GM12892 (cell line): ENCODE measurements at regions not wholly inside any gene's neighbourhood (a gene's known extent, or its start where the extent isn't known, plus 50 kb on each side); places are given as distances from the start of the nearest gene placed in this dataset.

Experiments
- POLR2A ChIP-seq: IDR thresholded peaks from 2 replicates; pipeline ENCODE4 v1.6.1; 2011; ENCODE audit warnings: low read depth, low read length, control low read depth
- POLR2AphosphoS5 ChIP-seq: IDR thresholded peaks from 2 replicates; pipeline ENCODE4 v1.6.1; 2011; ENCODE audit warnings: low read depth, low read length, control low read depth
- TAF1 ChIP-seq: IDR thresholded peaks from 2 replicates; pipeline ENCODE4 v1.6.1; 2011; ENCODE audit warnings: low read depth, mild to moderate bottlenecking, control low read depth, low read length, borderline replicate concordance

DNA sequence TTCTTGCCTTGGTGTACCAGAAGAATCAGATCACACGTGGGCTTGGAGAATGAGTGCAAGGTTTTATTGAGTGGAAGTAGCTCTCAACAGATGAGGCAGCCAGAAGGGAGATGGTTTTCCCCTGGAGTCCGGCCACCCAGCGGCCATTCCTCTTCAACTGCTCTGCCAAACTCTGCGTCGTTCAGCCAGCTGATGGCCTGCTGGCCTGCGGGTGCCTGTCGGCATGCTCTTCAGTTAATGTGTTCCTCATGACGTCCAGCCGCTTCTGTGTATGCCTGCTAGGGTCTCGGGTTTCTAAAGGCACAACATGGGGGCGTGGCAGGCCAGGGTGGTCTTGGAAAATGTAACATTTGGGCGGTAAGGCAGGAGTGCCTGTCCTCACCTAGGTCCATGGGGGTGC, 487.9 kb upstream of the LRRC4C start:
- TF ChIP-seq POLR2A (no peak), POLR2AphosphoS5 (no peak), TAF1 (no peak)
